Hepatocyte (in vitro differentiated cells): ENCODE measurements at regions not wholly inside any gene's neighbourhood (a gene's known extent, or its start where the extent isn't known, plus 50 kb on each side); places are given as distances from the start of the nearest gene placed in this dataset.

Source experiments
- DNase-seq: peaks from one replicate; pipeline ENCODE4 v3.0.0-alpha.2; 2016; ENCODE audit warnings: low spot score
- H2AFZ ChIP-seq: fragments of 200-600 bp; sonication (generic); 2 replicates; pipeline ENCODE4 v1.6.0; 2016; ENCODE audit warnings: antibody characterized with exemption, mild to moderate bottlenecking
- H3K27ac ChIP-seq: fragments of 200-600 bp; sonication (generic); 2 replicates; pipeline ENCODE4 v1.5.1; 2016; ENCODE audit warnings: mild to moderate bottlenecking
- H3K27me3 ChIP-seq: fragments of 200-600 bp; sonication (generic); 2 replicates; pipeline ENCODE4 v1.6.1; 2016
- H3K36me3 ChIP-seq: fragments of 200-600 bp; sonication (generic); replicated peaks from 2 replicates; pipeline ENCODE4 v1.5.1; 2016; ENCODE audit warnings: low read depth; ENCODE audit not compliant: insufficient read depth
- H3K4me1 ChIP-seq: fragments of 200-600 bp; sonication (generic); 2 replicates; pipeline ENCODE4 v1.5.1; 2016; ENCODE audit warnings: mild to moderate bottlenecking, moderate library complexity; ENCODE audit not compliant: insufficient read depth
- H3K4me2 ChIP-seq: fragments of 200-600 bp; sonication (generic); 2 replicates; pipeline ENCODE4 v1.6.0; 2016
- H3K4me3 ChIP-seq: fragments of 200-600 bp; sonication (generic); 2 replicates; pipeline ENCODE4 v1.5.1; 2016; ENCODE audit warnings: mild to moderate bottlenecking
- H3K79me2 ChIP-seq: fragments of 200-600 bp; sonication (generic); 2 replicates; pipeline ENCODE4 v1.6.0; 2017; ENCODE audit warnings: mild to moderate bottlenecking
- H3K9me2 ChIP-seq: fragments of 200-600 bp; sonication (generic); replicated peaks from 2 replicates; pipeline ENCODE4 v1.6.0; 2017; ENCODE audit warnings: mild to moderate bottlenecking; ENCODE audit not compliant: insufficient read depth
- H3K9me3 ChIP-seq: fragments of 200-600 bp; sonication (generic); 2 replicates; pipeline ENCODE4 v1.5.1; 2016; ENCODE audit warnings: low read depth, mild to moderate bottlenecking
- H4K20me1 ChIP-seq: fragments of 200-600 bp; sonication (generic); 2 replicates; pipeline ENCODE4 v1.6.0; 2016; ENCODE audit warnings: mild to moderate bottlenecking; ENCODE audit not compliant: insufficient read depth, poor library complexity, severe bottlenecking
- EZH2 ChIP-seq: fragments of 200-600 bp; sonication (generic); IDR thresholded peaks from 2 replicates; pipeline ENCODE4 v1.6.1; 2016; ENCODE audit warnings: antibody characterized with exemption, mild to moderate bottlenecking, borderline replicate concordance
- EZH2phosphoT487 ChIP-seq: fragments of 200-600 bp; sonication (generic); IDR thresholded peaks from one replicate; pipeline ENCODE4 v1.6.1; 2018; ENCODE audit warnings: antibody characterized with exemption, mild to moderate bottlenecking, low read depth, moderate library complexity; ENCODE audit not compliant: unreplicated experiment, severe bottlenecking
- WGBS: methylation state at CpG from one replicate; pipeline ENCODE4 v1.1.6; 2016; ENCODE audit warnings: low lambda C conversion rate; ENCODE audit errors: missing lambda C conversion rate; 5-methylcytosine and 5-hydroxymethylcytosine counted together
- TF ChIP-seq, protein P1 (sequence below): fragments of 200-600 bp; sonication (generic); IDR thresholded peaks from 2 replicates; pipeline ENCODE4 v1.5.1; 2016; ENCODE audit warnings: antibody characterized with exemption, mild to moderate bottlenecking; ENCODE audit not compliant: poor library complexity

DNA sequence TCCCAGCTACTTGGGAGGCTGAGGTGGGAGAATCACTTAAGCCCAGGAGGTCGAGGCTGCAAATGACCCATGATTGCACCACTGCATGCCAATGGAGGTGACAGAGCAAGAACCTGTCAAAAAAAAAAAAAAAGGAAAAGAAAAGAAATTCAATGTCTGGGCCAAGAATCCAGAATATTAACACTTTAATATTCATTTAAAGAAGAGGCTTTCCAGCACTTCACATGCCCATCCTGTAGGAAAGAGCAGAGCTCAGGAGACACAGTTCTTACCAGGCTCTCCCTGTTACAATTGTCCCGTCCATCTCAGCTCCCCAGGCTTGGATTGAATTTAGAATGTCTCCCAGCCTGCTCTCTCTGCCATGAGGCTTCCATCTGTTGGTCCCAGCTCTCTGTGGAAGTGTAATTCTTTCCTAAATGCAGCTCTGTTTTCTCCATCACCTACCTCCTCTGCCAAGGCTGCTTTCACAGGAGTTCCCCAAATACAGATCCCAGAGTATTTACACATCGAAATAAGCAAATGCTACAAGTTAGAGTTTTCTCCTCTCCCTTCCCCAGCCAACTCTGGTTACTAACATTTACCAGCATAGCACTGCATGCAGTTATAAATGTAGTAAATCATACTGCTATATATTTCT is 116.6 kb upstream of the CDC42BPA start:
- peaks cover 3% of the 10 kb centered on the region for H3K4me1 ChIP-seq
- H2AFZ ChIP-seq: no peak overlapping the region
- TF ChIP-seq, protein P1, sequence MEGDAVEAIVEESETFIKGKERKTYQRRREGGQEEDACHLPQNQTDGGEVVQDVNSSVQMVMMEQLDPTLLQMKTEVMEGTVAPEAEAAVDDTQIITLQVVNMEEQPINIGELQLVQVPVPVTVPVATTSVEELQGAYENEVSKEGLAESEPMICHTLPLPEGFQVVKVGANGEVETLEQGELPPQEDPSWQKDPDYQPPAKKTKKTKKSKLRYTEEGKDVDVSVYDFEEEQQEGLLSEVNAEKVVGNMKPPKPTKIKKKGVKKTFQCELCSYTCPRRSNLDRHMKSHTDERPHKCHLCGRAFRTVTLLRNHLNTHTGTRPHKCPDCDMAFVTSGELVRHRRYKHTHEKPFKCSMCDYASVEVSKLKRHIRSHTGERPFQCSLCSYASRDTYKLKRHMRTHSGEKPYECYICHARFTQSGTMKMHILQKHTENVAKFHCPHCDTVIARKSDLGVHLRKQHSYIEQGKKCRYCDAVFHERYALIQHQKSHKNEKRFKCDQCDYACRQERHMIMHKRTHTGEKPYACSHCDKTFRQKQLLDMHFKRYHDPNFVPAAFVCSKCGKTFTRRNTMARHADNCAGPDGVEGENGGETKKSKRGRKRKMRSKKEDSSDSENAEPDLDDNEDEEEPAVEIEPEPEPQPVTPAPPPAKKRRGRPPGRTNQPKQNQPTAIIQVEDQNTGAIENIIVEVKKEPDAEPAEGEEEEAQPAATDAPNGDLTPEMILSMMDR: no peak
- no peak for TF ChIP-seq EZH2phosphoT487
- TF ChIP-seq EZH2: no peak
- DNase-seq: no peak
- no peaks in the 10 kb centered on the region for H3K36me3 ChIP-seq
- H3K4me3 ChIP-seq: no peak overlapping the region
- H3K27me3 ChIP-seq: no peaks in the 10 kb centered on the region
- H3K27ac ChIP-seq: no peak overlapping the region
- H4K20me1 ChIP-seq: no peaks in the 10 kb centered on the region
- no peaks in the 10 kb centered on the region for H3K79me2 ChIP-seq
- H3K4me2 ChIP-seq: no peak overlapping the region
- 93% methylated on average over 3 of the region's 3 CpGs for WGBS
- H3K9me2 ChIP-seq: no peaks in the 10 kb centered on the region
- no peaks in the 10 kb centered on the region for H3K9me3 ChIP-seq

DNA sequence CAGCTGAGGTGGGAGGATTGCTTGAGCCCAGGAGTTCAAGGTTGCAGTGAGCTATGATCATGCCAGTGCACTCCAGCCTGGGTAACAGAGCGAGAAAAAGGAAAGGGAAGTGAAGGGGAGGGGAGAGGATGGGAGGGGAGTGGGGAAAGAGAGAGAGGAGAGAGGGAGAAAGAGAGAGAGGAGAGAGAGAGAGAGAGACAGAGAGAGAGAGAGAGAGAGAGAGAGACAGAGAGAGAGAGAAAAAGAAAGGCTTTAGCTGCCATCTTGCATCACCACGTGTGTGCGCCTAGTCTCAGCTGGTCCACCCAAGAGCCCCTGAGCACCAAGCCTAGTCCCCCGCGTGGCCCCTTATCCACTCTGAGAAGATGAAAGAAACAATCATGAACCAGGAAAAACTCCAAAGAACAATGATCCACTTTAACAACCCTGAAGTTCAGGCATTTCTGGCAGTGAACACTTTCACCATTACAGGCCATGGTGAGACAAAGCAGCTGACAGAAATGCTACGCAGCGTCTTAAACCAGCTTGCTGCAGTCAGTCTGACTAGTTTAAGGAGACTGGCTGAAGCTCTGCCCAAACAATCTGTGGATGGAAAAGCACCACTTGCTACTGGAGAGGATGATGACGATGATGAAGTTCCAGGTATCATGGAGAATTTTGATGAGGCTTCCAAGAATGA is 115.5 kb upstream of the CDC42BPA start:
- H3K4me3 ChIP-seq: no peak overlapping the region
- peaks cover 3% of the 10 kb centered on the region for H3K4me1 ChIP-seq
- H3K27ac ChIP-seq: no peak overlapping the region
- H3K79me2 ChIP-seq: no peaks in the 10 kb centered on the region
- H3K9me2 ChIP-seq: no peaks in the 10 kb centered on the region
- WGBS: 87% methylated on average over 8 of the region's 8 CpGs
- no peak for DNase-seq
- no peak for TF ChIP-seq EZH2phosphoT487
- TF ChIP-seq, protein P1: no peak
- TF ChIP-seq EZH2: no peak
- no peaks in the 10 kb centered on the region for H4K20me1 ChIP-seq
- no peaks in the 10 kb centered on the region for H3K36me3 ChIP-seq
- no peak overlapping the region for H3K4me2 ChIP-seq
- H3K27me3 ChIP-seq: no peaks in the 10 kb centered on the region
- no peak overlapping the region for H2AFZ ChIP-seq
- no peaks in the 10 kb centered on the region for H3K9me3 ChIP-seq

DNA sequence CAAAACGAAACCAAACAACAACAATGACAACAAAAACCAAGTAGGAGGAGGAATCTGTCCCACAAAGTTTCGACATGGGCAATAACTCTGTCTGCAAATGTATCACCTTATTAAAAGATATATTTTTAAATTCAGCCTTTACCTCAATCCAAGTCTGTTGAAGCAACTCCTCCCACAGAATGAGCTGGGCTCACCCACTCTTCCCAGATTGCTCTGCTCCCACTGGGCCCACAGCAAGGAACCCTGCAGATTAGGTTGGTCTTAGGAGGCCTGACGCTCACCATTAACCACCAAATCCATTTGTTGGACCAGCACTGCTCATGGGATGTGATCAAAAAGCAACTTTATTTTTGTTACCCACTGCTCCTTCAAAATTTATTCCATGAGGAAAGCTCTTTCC is 114.7 kb upstream of the CDC42BPA start:
- Histone ChIP-seq H3K4me1 (peaks cover 3% of the 10 kb centered on the region), H4K20me1 (no peaks in the 10 kb centered on the region), H3K36me3 (no peaks in the 10 kb centered on the region), H3K9me2 (no peaks in the 10 kb centered on the region), H3K9me3 (no peaks in the 10 kb centered on the region), H3K4me3 (no peak overlapping the region), H3K79me2 (no peaks in the 10 kb centered on the region), H3K27ac (no peak overlapping the region), H2AFZ (no peak overlapping the region), H3K27me3 (no peaks in the 10 kb centered on the region), H3K4me2 (no peak overlapping the region)
- no peak for TF ChIP-seq EZH2
- TF ChIP-seq, protein P1: no peak
- DNase-seq: no peak
- 98% methylated on average over 3 of the region's 3 CpGs for WGBS
